Erythroblast (primary cell): ENCODE measurements at regions not wholly inside any gene's neighbourhood (a gene's known extent, or its start where the extent isn't known, plus 50 kb on each side); places are given as distances from the start of the nearest gene placed in this dataset.

Source experiments
- GATA1 ChIP-seq: IDR thresholded peaks from 2 replicates; pipeline ENCODE4 v1.6.1; 2011; ENCODE audit warnings: low read depth, mild to moderate bottlenecking, control low read depth, low read length, moderate library complexity
- POLR2A ChIP-seq: IDR thresholded peaks from 2 replicates; pipeline ENCODE4 v1.6.1; 2011; ENCODE audit warnings: mild to moderate bottlenecking, low read length

DNA sequence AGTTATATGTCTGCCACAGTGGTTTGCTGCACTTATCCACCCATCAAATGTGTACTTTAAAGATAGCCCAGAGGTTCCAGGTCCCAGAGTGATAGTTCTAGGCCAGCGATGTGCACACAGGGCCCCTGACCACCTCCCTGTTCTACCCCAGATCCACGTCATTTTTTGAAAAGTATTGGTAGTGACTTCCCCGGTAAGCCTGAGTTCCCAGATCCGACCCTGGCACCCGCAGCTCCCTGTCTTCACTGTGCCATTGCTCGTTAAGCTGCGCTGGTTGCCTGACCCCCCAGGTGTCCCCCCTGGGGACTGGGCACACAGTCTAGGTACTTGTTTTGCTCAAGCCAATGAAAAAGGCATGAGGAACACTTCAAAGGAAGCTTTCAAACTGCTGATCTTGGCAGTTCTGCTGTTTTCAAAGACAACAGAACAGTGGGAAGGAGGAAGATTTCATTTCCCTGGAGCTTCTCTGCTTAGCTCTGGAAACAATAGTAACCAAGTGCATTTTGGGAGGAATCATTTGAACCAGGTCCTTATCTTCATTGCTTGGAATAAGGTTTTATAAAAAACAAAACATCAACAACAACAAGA lies 116.3 kb upstream of the TAB2 start:
- no peak for TF ChIP-seq POLR2A
- TF ChIP-seq GATA1 = no peak
